Stimulated activated CD8-positive, alpha-beta memory T cell treated with anti-CD3 and anti-CD28 coated beads, Interleukin-12 subunit alpha, Interleukin-12 subunit beta, amount 100 ng/mL, for 1 hour (primary cell): ENCODE measurements at regions not wholly inside any gene's neighbourhood (a gene's known extent, or its start where the extent isn't known, plus 50 kb on each side); places are given as distances from the start of the nearest gene placed in this dataset.

Source experiments
- DNase-seq: peaks from one replicate; pipeline ENCODE4 v3.0.0-alpha.2; 2020; ENCODE audit warnings: low read depth

DNA sequence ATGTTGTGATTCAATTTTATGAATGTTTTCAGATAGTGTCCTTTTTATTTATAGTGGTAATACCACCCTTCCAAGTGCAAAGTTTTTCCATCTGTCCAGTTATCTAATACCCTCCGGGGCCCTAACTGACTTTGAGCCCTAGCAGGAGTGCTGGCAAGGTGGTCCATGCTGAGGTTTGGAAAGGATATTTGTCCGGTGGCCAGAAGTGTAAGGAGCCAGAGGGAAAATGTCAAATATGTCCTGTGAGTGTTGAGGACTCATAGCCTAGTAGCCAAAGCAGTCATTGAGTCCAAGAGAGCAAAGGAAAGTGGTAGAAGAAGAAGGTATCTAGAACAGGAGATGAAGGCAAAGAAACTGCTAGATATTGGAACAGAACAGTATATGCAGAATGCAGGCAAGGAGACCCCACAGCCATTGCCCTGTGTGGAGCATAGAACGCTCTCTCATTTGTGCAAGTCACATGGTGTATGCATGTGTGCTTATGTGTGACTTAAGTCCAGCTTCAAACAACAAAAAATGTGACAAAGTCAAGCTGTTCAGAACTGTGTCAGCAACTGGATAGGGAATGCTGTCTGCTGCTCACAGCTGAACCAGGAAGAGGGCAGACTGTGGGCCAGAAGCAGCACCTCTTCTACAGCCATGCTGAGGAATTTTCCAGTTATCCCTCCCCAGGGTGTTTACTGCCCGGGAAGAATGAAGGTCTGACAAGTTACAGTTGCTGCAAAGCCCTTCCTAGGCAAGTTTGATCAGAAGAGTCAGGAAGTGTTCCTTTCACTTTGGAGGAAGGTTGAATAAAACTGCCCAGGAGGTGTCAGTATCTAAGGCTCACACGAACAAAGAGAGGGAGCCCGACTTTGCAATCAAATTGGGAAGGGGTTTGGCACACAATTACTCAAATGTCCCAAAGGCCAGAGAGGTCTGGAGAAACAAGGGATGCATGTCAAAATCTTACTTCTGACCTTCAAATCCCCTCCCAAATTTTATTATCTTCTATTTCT is 463.3 kb upstream of the DMAC1 start:
- no peak for DNase-seq

DNA sequence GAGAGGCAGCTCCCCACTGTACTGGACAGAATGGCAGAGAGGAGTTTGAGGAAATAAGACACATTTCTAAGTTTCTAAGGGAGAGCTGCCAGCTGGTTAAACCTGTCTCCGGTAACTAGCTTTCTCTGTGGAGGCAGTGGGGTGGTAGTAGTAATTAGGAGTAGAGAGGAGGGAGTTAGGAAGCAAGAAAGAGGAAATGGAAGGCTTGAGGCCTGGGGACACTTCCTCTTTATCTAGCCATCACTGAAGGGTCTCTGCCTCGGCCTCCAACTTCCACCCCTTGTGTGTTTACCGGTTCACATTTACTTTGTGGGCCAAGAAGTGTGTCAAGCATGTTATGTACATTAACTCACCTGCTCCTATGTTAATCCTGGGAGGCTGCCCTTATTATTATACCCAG is 462.2 kb upstream of the DMAC1 start:
- DNase-seq = no peak

DNA sequence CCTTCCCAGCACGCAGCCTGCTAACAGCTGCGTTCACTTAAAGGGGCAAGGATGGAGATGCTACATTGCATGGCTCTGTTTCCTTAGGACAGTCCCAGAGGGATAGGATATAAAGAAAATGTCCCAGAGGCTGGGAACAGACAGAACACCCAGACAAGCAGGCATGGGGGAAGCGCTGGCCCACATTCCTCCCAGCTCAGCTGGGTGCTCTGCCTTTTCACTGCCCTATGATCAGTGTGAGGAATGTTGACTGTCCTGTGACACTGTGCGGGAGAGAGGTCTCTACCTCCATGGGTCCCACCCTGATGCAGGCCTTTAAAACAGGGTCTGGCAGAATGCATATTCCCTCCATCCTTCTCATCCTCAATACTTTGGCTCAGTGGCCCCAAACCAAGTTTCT is 459.4 kb upstream of the DMAC1 start:
- DNase-seq = no peak

DNA sequence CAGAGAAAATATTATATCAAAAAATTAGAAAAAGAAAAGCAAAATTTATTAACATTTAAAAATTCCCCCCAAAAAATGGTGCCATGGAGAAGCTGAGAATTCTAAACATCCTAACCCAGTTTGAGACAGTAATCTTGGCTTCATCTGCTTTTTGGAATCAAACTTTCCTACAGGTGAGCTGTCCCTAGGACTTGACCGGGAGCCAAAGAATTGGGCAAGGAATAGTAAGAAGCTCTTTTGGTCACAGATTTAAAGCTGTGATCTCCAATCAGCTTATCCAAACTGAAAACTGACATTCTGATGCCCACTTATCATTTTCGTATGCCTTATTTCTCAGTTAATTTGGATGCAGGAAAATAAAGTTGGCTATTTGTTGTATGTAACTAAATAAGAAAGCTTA is 457.3 kb upstream of the DMAC1 start:
- no peak for DNase-seq

DNA sequence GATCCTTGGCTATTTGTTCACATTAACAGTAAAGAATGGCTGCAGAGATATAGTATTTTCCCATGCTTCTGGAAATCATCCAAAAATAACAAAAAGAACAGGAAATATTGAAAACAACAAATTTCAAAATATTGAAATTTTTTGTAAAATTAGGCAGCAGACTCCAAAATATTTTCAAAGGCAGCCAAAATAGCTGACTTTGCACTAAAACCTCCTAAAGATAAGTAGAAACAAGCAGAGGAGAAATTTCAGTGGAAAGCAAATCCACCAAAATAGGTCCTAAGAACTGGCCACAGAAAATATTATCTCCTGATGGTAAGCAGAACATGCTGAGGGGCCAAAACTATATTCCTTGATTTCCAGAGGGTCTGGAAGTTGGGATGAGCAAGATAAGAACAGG is 456.3 kb upstream of the DMAC1 start:
- no peak for DNase-seq

- no peak for DNase-seq
Observed at GRCh38 chr9:8254541-8254940, 455.0 kb upstream of the DMAC1 start.

DNA sequence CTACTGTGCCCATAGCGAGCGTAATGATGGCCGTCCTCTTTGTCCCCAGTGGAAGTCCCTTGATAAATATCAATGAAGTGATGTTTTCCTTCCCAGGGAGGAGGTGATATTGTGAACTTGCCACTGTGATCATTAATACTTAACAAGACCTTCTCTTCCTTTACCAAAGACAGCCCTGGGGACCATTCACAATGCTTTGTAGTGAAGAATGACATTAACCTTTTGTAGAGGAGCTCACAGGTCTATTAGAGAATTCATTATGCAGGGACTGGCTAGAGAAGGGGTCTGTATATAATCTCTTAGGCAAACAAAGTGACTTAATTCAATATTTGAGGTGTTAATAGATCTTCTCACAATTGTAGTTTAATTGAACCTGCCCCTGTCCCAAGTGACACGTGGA is 452.9 kb upstream of the DMAC1 start:
- DNase-seq = no peak

DNA sequence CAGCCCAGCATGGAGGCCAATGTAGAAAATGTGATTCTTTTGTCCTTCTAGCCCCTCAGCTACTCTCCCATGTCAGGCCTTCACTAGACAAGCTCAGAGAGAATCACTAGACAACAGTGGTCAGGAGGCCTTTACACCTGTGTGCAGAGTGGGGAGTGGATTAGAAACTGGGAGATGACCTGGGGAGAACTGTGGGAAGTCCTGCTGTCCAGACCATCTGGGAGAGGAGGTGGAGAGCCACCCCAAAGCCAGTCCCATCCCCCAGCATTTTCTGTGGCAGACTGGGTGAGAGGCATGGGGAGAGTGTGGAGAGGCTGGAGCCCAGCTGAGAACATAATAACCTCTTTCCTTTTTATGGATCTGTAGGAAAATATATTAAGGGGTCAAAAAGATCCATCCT is 452.0 kb upstream of the DMAC1 start:
- no peak for DNase-seq

GRCh38 chr9:8244505-8245092 is 445.0 kb upstream of the DMAC1 start:
- DNase-seq = no peak

- no peak for DNase-seq
Observed at GRCh38 chr9:8241201-8241600, 441.6 kb upstream of the DMAC1 start.

GRCh38 chr9:8237096-8237495 is 437.5 kb upstream of the DMAC1 start:
- no peak for DNase-seq

DNA sequence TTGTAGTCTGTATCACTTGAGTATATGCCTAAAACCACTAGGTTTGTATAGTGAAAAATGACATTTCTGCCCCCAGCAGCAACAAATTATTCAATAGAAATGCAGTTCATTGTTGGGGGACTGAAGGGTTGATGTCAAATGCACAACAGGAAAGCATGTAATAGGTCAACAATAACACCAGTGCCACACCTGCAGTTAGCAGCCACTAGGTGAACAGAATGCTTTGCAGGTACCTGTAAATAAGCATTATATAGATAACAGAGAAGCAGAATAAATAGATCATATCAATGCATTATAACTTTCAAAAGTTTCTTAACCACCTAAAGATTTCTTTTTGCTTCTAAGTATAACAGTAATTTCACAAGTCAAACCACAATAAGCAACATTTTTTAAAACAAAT is 435.9 kb upstream of the DMAC1 start:
- DNase-seq = no peak

DNA sequence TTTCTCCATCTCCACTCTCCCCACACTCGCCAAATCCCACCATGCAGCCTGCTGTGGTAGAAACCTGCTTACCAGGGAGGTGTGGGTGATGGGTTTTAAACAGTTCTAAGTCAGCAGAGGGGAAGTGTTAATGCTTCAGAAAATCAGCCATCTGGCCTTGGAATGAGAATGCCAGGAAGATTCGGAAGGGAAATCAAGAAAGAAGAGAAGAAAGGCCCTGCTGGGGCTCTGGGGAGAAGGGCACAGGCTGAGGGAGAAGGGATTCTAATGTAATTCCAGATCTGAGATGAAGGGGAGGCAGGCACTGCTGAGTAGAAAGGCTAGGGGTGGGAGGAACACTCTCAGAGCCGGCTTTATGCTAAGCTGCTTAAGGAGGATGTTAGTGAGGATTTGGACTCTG is 434.7 kb upstream of the DMAC1 start:
- no peak for DNase-seq

DNA sequence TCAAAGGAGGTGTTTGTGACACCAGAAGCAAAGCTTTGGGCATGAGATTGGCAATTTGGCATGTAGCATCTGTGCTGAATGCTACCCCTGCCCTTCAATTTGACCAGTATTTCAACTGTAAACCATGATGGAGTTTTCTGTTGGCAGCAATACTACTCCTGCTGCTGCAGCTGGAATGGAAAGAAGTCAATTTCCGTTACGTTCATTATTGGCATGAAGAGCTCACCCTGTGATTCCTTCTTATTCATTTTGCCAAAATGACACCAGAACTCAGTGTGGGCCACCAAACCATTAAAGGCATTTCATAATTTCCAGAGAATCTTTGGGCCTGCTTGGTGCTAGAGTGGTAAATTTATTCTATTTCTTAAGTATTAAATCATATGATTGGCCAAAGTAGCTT is 433.1 kb upstream of the DMAC1 start:
- no peak for DNase-seq

DNA sequence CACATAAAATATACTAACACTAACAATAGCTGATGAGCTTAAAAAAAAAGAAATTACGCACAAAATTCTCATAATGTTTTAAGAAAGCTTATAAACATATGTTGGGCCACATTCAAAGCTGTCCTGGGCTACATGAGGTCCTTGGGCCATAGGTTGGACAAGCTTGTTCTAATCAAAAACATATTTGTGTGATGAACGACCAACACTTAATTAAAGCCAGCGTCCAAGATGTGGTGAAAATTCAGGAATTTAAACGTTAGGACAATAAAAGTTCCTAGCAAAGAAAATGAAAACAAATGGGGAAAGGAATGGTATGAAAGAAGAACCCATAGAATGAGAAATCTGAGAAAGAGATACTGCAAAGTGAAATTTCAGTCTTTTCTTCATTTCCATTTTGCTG is 429.6 kb upstream of the DMAC1 start:
- DNase-seq = no peak

DNA sequence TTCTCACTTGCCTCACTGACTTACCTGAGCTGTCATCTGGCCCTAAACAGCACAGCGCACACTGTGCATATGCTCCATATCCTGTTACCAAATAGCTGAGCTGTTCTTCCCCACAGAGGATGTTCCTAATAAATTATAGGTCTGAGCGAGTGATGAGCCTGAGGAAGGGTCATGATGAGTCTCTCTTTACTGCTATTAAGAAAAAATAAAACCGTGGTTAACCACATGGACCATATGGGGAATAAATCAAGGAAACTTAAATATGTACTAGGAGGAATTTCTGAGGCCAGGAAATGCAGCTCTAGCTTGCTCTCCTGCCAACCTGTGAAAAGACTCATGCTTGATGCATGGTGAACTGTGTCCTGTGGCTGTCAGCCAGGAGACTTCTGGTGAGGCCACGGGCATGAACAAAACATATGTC is 424.8 kb upstream of the DMAC1 start:
- DNase-seq = no peak

- no peak for DNase-seq
Observed at GRCh38 chr9:8223861-8224260, 424.3 kb upstream of the DMAC1 start.

DNA sequence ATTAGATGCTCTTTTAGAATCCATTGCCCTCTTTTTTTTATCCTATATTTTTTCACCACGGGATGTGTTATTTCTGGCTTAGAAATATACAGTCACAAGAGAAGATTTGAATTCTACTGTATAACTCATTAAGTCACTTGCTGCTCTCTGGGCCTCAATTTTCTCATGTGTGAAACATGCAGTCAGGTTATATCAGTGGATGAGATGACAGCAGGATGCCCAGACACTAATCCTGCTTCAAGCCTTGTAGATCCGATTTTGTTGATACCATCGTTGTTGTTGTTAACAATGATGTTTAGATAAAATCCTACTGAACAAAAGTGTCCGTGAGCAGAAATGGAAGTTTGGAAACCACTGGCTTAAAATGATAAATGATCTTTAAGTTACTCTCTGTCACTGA is 421.9 kb upstream of the DMAC1 start:
- no peak for DNase-seq

DNA sequence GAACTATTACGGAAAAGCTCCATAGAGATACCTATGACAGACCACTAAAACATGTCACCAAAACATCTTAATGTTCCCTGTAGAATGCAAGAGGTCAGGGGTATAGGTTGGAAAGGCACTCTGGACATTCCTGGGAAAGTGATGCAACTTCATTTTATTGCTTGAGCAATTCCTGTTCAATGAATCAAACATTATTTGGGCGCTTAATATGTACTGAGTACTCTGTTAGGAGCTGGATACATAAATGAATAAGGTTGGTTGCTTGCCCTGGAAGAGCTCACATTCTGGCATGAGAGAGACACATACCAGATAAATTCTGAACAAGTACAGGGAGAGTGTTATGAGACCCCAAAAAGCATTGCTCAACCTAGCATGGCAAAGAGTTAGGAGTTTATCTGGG is 408.9 kb upstream of the DMAC1 start:
- DNase-seq = no peak

DNA sequence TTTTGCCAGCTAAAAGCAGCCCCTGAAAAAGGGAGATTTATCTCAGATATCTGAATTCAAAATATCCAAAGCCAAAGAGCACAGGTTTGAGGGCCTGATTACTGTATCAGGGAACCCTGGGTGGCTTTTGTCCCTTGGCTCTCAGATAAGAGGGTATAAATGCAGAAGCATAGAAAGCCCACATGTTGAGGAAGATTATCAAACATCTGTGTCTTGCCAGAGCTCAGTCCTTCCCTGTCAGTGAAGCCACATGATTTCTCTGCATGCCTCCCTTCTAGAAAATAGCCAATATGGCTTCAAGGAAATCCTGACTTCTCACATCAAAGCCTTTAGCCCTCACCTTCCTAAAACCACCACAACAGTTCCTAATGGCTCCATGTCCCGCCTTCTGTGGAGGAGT is 408.0 kb upstream of the DMAC1 start:
- DNase-seq = no peak

- DNase-seq = no peak
Observed at GRCh38 chr9:8206720-8207119, 407.1 kb upstream of the DMAC1 start.

DNA sequence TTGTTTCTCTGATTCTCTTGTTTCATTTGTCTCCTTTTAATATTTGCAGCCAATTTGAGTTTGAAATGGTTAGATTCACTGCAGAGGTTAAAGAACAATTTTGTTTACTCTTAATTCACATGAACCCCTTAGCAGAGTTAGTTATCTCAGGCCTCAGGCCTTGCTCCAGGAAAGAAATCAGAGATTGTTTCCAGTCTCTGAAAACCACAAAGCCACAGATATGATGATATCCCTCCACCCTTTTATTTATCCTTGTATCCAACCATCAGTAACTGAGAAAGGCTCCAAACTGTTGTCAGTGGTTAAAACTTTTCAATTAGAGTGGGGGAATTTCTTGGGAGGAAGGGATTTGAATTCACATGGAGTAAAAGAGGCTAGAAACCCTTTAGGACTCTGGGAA is 406.0 kb upstream of the DMAC1 start:
- DNase-seq = no peak

GRCh38 chr9:8189881-8190280 is 390.3 kb upstream of the DMAC1 start:
- no peak for DNase-seq
